ENCODE measurements at regions not wholly inside any gene's neighbourhood (a gene's known extent, or its start where the extent isn't known, plus 50 kb on each side); places are given as distances from the start of the nearest gene placed in this dataset.

DNA sequence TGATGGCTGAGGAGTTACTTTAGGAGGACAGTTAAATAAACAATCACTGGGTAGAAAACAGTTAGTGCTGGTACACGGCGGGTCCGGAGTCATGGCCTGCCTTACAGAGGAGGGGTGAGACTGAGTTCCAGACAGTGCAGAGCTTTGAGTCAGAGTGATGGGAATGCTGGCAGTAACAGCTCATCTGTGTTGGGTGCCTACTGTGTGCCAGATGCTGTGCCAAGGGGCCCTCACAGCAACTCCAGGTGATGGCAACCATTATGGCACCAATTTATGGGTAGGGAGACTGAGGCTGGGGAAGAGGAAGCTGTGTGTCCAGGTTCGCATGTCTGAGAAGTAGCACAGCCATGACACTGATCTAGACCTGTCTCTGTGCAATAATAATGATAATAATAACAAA is 132.6 kb downstream of the CEBPB start:
- Histone ChIP-seq H3K9me2 (replicated peaks; ENCODE audit: insufficient read depth, low read length) (no peaks in the 10 kb centered on the region), H3K4me2 (ENCODE audit: low read depth, low read length, poor library complexity, severe bottlenecking) (no peak overlapping the region)
- TF ChIP-seq, protein P1, sequence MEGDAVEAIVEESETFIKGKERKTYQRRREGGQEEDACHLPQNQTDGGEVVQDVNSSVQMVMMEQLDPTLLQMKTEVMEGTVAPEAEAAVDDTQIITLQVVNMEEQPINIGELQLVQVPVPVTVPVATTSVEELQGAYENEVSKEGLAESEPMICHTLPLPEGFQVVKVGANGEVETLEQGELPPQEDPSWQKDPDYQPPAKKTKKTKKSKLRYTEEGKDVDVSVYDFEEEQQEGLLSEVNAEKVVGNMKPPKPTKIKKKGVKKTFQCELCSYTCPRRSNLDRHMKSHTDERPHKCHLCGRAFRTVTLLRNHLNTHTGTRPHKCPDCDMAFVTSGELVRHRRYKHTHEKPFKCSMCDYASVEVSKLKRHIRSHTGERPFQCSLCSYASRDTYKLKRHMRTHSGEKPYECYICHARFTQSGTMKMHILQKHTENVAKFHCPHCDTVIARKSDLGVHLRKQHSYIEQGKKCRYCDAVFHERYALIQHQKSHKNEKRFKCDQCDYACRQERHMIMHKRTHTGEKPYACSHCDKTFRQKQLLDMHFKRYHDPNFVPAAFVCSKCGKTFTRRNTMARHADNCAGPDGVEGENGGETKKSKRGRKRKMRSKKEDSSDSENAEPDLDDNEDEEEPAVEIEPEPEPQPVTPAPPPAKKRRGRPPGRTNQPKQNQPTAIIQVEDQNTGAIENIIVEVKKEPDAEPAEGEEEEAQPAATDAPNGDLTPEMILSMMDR (IDR thresholded peaks at IDR 0.05; ENCODE audit: insufficient read depth, low read length, poor library complexity, severe bottlenecking), result no peak
- no peak for TF ChIP-seq EZH2phosphoT487 (conservative IDR thresholded peaks at IDR 0.05; ENCODE audit: low read length)

DNA sequence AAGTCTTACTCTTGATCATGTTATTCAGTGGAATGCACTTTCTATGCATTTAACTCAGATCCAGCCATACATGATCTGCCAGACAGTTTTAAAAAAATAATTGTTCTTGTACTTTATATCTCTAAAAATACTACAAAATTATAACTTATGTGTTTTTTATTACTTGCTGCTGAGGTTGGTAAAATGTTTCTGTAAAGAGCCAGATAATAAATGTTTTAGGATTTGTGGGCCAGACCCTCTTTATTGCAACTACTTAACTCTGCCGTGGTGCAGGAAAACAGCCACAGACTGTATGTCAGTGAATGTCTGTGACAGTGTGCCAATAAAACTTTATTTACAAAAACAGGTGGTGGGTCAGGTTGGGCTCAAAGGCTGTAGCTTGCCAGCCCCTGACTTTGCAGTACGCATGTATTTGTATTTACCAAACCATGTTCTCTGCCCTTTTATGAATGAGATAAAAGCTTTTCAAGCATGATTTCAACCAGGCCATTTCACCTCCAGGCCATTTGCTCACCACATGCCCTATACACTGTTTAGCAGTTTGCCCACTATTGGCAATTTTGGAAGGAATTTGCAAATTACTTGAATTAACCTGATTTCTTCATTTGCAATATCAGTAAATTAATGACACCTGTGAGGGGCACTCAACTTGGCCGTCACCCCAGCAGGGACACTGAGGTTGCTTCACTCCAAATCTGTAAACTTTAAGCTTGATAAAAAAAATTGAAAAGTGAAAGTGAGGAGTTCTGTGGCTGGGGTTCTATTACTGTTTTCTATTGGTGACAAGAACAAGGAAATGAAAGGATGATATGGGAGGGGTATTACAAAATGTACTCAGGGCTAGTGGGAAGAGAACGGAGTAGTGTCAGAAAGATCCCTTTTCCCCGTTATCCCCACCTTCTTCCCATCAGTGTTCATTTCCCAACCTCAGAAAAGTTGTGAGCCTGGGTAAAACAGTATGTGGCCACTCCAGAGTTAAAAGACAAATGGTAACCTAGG is 133.4 kb downstream of the CEBPB start:
- Histone ChIP-seq H3K27ac (ENCODE audit: low read depth, low read length) (no peak overlapping the region), H3K4me3 (ENCODE audit: insufficient read depth, low read length, poor library complexity, severe bottlenecking) (no peak overlapping the region), H3K9me2 (replicated peaks; ENCODE audit: insufficient read depth, low read length) (no peaks in the 10 kb centered on the region), H3K79me2 (ENCODE audit: insufficient read depth, low read length) (no peaks in the 10 kb centered on the region), H2AFZ (ENCODE audit: low read depth, low read length, severe bottlenecking) (no peak overlapping the region), H3F3A (ENCODE audit: insufficient read depth) (no peaks in the 10 kb centered on the region), H4K20me1 (ENCODE audit: low read depth, low read length) (no peaks in the 10 kb centered on the region), H3K4me2 (ENCODE audit: low read depth, low read length, poor library complexity, severe bottlenecking) (no peak overlapping the region), H3K9ac (ENCODE audit: low read length) (no peak overlapping the region), H3K9me3 (ENCODE audit: insufficient read depth, low read length) (peaks cover 11% of the 10 kb centered on the region; the same call in 1 of the 2 replicates), H3K27me3 (ENCODE audit: low read length) (no peaks in the 10 kb centered on the region), H3K36me3 (ENCODE audit: low read length) (no peaks in the 10 kb centered on the region)
- TF ChIP-seq, protein P1 (IDR thresholded peaks at IDR 0.05; ENCODE audit: insufficient read depth, low read length, poor library complexity, severe bottlenecking), result no peak
- TF ChIP-seq EZH2phosphoT487 (conservative IDR thresholded peaks at IDR 0.05; ENCODE audit: low read length), result no peak

More for the DNA sequence above, 132.6 kb downstream of the CEBPB start:
- no peaks in the 10 kb centered on the region for H3K27me3 ChIP-seq (ENCODE audit: low read length)
- peaks cover 5% of the 10 kb centered on the region; the same call in 1 of the 2 replicates for H3K9me3 ChIP-seq (ENCODE audit: insufficient read depth, low read length)
- no peak overlapping the region for H3K9ac ChIP-seq (ENCODE audit: low read length)
- no peak overlapping the region for H2AFZ ChIP-seq (ENCODE audit: low read depth, low read length, severe bottlenecking)
- no peaks in the 10 kb centered on the region for H3K79me2 ChIP-seq (ENCODE audit: insufficient read depth, low read length)
- H4K20me1 ChIP-seq (ENCODE audit: low read depth, low read length), result no peaks in the 10 kb centered on the region
- no peak overlapping the region for H3K27ac ChIP-seq (ENCODE audit: low read depth, low read length)
- no peaks in the 10 kb centered on the region for H3F3A ChIP-seq (ENCODE audit: insufficient read depth)
- H3K36me3 ChIP-seq (ENCODE audit: low read length), result no peaks in the 10 kb centered on the region
- H3K4me3 ChIP-seq (ENCODE audit: insufficient read depth, low read length, poor library complexity, severe bottlenecking), result no peak overlapping the region

DNA sequence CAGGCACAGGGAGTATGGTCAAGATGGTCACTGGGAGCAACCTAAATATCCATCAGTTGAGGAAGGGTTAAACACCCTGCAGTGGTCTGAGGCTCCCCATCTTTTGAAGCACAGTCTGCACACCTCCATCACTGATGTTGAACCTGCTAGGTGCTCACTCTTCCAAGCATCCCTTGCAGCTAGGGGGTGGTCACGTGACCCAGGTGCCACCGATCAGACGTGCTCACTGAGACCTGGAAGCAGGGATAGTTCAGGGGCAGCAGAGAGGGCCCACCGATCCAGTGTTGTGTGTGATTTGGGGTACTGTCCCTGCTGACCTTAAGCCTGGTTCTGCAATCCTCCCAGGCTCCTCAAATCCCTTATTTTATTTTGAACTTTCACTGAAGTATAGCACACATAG is 134.6 kb downstream of the CEBPB start:
- Histone ChIP-seq H3K9ac (ENCODE audit: low read length) (no peak overlapping the region), H3K4me2 (ENCODE audit: low read depth, low read length, poor library complexity, severe bottlenecking) (no peak overlapping the region), H2AFZ (ENCODE audit: low read depth, low read length, severe bottlenecking) (no peak overlapping the region), H3K9me2 (replicated peaks; ENCODE audit: insufficient read depth, low read length) (no peaks in the 10 kb centered on the region), H3F3A (ENCODE audit: insufficient read depth) (no peaks in the 10 kb centered on the region), H3K4me3 (ENCODE audit: insufficient read depth, low read length, poor library complexity, severe bottlenecking) (no peak overlapping the region), H3K36me3 (ENCODE audit: low read length) (no peaks in the 10 kb centered on the region), H3K9me3 (ENCODE audit: insufficient read depth, low read length) (peaks cover 11% of the 10 kb centered on the region; the same call in 1 of the 2 replicates), H3K27me3 (ENCODE audit: low read length) (no peaks in the 10 kb centered on the region), H3K79me2 (ENCODE audit: insufficient read depth, low read length) (no peaks in the 10 kb centered on the region), H4K20me1 (ENCODE audit: low read depth, low read length) (no peaks in the 10 kb centered on the region), H3K27ac (ENCODE audit: low read depth, low read length) (no peak overlapping the region)
- TF ChIP-seq, protein P1 (IDR thresholded peaks at IDR 0.05; ENCODE audit: insufficient read depth, low read length, poor library complexity, severe bottlenecking), result no peak
- no peak for TF ChIP-seq EZH2phosphoT487 (conservative IDR thresholded peaks at IDR 0.05; ENCODE audit: low read length)

Data from SU-DHL-6 (cell line).